Mesendoderm (in vitro differentiated cells): ENCODE measurements at regions not wholly inside any gene's neighbourhood (a gene's known extent, or its start where the extent isn't known, plus 50 kb on each side); places are given as distances from the start of the nearest gene placed in this dataset.
A peak's percentile ranks its signal among the peaks of the same experiment; 100 is the strongest.

Experiments used
- DNase-seq: peaks from one replicate; pipeline ENCODE4 v3.0.0; 2013
- H2AK5ac ChIP-seq: 2 replicates; pipeline ENCODE4 v1.6.1; 2013; ENCODE audit warnings: low read length, inconsistent platforms
- H2BK120ac ChIP-seq: 2 replicates; pipeline ENCODE4 v1.6.1; 2013; ENCODE audit warnings: low read depth, mild to moderate bottlenecking, low read length, moderate library complexity, mixed read lengths
- H2BK15ac ChIP-seq: replicated peaks from 2 replicates; pipeline ENCODE4 v1.6.1; 2013; ENCODE audit warnings: low read depth, mild to moderate bottlenecking, moderate library complexity
- H2BK5ac ChIP-seq: 2 replicates; pipeline ENCODE4 v1.6.1; 2013; ENCODE audit warnings: low read length, inconsistent platforms
- H3K18ac ChIP-seq: 2 replicates; pipeline ENCODE4 v1.6.1; 2013; ENCODE audit warnings: mild to moderate bottlenecking, low read length, mixed read lengths
- H3K23ac ChIP-seq: one replicate; pipeline ENCODE4 v1.6.1; 2013; ENCODE audit warnings: low read length
- H3K27ac ChIP-seq: 2 replicates; pipeline ENCODE4 v1.5.1; 2013; ENCODE audit warnings: low read depth, mild to moderate bottlenecking, inconsistent platforms, low read length, moderate library complexity
- H3K27me3 ChIP-seq: 2 replicates; pipeline ENCODE4 v1.6.1; 2013; ENCODE audit warnings: low read length, control low read depth, mild to moderate bottlenecking, inconsistent platforms; ENCODE audit not compliant: insufficient read depth, poor library complexity
- H3K36me3 ChIP-seq: 2 replicates; pipeline ENCODE4 v1.6.1; 2013; ENCODE audit warnings: low read length, inconsistent platforms; ENCODE audit not compliant: control insufficient read depth, insufficient read depth
- H3K4ac ChIP-seq: one replicate; pipeline ENCODE4 v1.6.1; 2013; ENCODE audit warnings: low read depth, mild to moderate bottlenecking, low read length, moderate library complexity
- H3K4me1 ChIP-seq: 2 replicates; pipeline ENCODE4 v1.6.1; 2013; ENCODE audit warnings: low read depth, low read length, inconsistent platforms; ENCODE audit not compliant: control insufficient read depth
- H3K4me2 ChIP-seq: 2 replicates; pipeline ENCODE4 v1.6.1; 2013; ENCODE audit warnings: low read length
- H3K4me3 ChIP-seq: 2 replicates; pipeline ENCODE4 v1.5.1; 2013; ENCODE audit warnings: mild to moderate bottlenecking, low read length
- H3K56ac ChIP-seq: one replicate; pipeline ENCODE4 v1.6.1; 2013; ENCODE audit warnings: low read length
- H3K79me1 ChIP-seq: 2 replicates; pipeline ENCODE4 v1.6.1; 2013; ENCODE audit warnings: low read length, inconsistent platforms
- H3K79me2 ChIP-seq: 2 replicates; pipeline ENCODE4 v1.6.1; 2013; ENCODE audit warnings: mild to moderate bottlenecking, low read length; ENCODE audit not compliant: control insufficient read depth, insufficient read depth
- H3K9ac ChIP-seq: 2 replicates; pipeline ENCODE4 v1.6.1; 2013; ENCODE audit warnings: low read length, inconsistent platforms
- H4K5ac ChIP-seq: one replicate; pipeline ENCODE4 v1.6.1; 2013; ENCODE audit warnings: low read length
- H4K8ac ChIP-seq: one replicate; pipeline ENCODE4 v1.6.1; 2013; ENCODE audit warnings: low read depth, mild to moderate bottlenecking, control low read depth, low read length, moderate library complexity
- WGBS: extraction: QIAGEN DNeasy Blood & Tissue Kit; methylation state at CpG from one replicate; pipeline ENCODE4 v1.1.7; 2013; ENCODE audit warnings: low lambda C conversion rate, missing lambda C conversion rate; ENCODE audit not compliant: insufficient coverage; ENCODE audit errors: extremely low coverage; 5-methylcytosine and 5-hydroxymethylcytosine counted together

DNA sequence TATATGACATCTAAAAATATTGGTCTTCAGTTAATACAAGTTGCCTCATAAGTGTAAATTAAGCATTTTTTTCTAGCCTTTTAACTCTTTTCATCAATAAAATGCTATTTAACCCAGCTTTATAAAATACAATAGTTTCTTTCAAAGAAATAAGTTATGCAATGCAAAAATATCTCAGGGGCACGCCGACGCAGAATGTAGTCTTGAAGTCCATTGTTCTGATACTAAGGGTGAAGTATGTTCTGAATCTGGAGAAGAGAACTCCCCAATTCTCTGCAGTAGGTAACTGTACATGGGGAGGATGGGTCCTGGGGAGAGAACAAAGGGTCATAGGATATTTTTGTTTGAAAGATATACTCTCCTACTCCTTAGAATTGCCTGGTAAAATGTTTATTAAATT is 256.6 kb upstream of the NDST4 start:
- Histone ChIP-seq H3K23ac (no peak overlapping the region), H3K79me2 (no peaks in the 10 kb centered on the region), H3K4me3 (no peak overlapping the region), H3K27ac (no peak overlapping the region), H2AK5ac (no peak overlapping the region), H4K8ac (no peak overlapping the region), H3K36me3 (no peaks in the 10 kb centered on the region), H2BK15ac (no peak overlapping the region), H3K27me3 (no peaks in the 10 kb centered on the region), H4K5ac (no peak overlapping the region), H3K9ac (no peak overlapping the region), H3K56ac (no peak overlapping the region), H3K4me1 (no peaks in the 10 kb centered on the region), H2BK120ac (no peak overlapping the region), H3K4ac (no peak overlapping the region), H3K4me2 (no peak overlapping the region), H3K79me1 (no peaks in the 10 kb centered on the region), H3K18ac (no peak overlapping the region), H2BK5ac (no peak overlapping the region)
- WGBS: no CpG with 5 or more reads among the region's 3 CpGs
- no peak for DNase-seq

DNA sequence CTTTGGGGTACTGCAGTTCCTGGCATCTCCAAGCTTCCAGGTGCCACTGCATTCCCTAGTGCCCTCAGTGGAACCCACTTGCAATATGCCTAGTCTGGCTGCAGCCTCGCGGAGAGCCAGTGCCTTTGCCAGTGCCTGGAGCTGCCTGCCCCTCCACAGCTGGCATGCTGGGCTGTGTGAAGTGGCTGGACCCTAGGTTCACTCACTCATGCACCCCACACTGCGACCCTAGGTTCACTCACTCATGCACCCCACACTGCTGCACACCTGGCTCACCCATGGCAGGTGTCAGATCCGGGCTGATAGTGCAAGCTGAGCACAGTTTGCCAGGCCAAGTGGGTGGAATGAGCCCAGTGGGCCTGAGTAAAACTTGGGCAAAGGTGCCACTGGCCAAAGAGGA is 253.0 kb upstream of the NDST4 start:
- WGBS: no CpG with 5 or more reads among the region's 4 CpGs
- no peak overlapping the region for H3K27ac ChIP-seq
- H2BK120ac ChIP-seq: no peak overlapping the region
- no peak overlapping the region for H4K5ac ChIP-seq
- H2BK15ac ChIP-seq: no peak overlapping the region
- H3K18ac ChIP-seq: no peak overlapping the region
- H3K4ac ChIP-seq: no peak overlapping the region
- no peaks in the 10 kb centered on the region for H3K79me2 ChIP-seq
- H4K8ac ChIP-seq: no peak overlapping the region
- no peaks in the 10 kb centered on the region for H3K27me3 ChIP-seq
- H2AK5ac ChIP-seq: no peak overlapping the region
- H3K9ac ChIP-seq: no peak overlapping the region
- no peaks in the 10 kb centered on the region for H3K79me1 ChIP-seq
- H3K4me2 ChIP-seq: no peak overlapping the region
- no peak for DNase-seq
- no peak overlapping the region for H3K56ac ChIP-seq
- H3K36me3 ChIP-seq: no peaks in the 10 kb centered on the region
- H2BK5ac ChIP-seq: no peak overlapping the region
- H3K23ac ChIP-seq: no peak overlapping the region
- no peaks in the 10 kb centered on the region for H3K4me1 ChIP-seq
- no peak overlapping the region for H3K4me3 ChIP-seq

DNA sequence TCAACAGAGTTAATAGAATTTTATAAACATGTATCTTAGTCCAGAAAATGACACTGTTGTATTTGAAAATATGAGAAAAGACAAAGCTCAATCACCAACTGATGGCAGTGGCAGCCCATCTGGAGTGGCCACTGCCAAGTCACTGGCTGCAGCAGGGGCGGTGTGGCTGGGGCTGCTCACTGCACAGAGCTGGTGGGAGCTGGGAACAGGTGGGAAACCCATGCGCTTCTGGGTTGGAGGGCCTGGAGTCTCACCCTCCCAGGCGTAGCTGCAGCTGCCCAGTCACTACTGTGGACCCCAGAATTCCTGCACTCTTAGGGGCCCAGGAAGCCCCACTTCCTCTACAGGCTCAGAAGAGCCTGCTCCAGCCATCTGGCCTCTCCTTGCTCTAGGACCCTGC is 251.8 kb upstream of the NDST4 start:
- Histone ChIP-seq H3K56ac (no peak overlapping the region), H4K5ac (no peak overlapping the region), H3K9ac (no peak overlapping the region), H3K4ac (no peak overlapping the region), H2AK5ac (no peak overlapping the region), H3K4me2 (no peak overlapping the region), H3K27ac (no peak overlapping the region), H3K4me3 (no peak overlapping the region), H3K23ac (no peak overlapping the region), H2BK5ac (no peak overlapping the region), H2BK15ac (no peak overlapping the region), H3K79me2 (no peaks in the 10 kb centered on the region), H3K18ac (no peak overlapping the region), H3K27me3 (no peaks in the 10 kb centered on the region), H3K4me1 (no peaks in the 10 kb centered on the region), H4K8ac (no peak overlapping the region), H3K79me1 (no peaks in the 10 kb centered on the region), H3K36me3 (no peaks in the 10 kb centered on the region), H2BK120ac (no peak overlapping the region)
- DNase-seq: no peak
- WGBS: no CpG with 5 or more reads among the region's 3 CpGs

- H3K18ac ChIP-seq: no peak overlapping the region
- H3K56ac ChIP-seq: no peak overlapping the region
- H3K23ac ChIP-seq: no peak overlapping the region
- no peak overlapping the region for H3K4me2 ChIP-seq
- H2AK5ac ChIP-seq: no peak overlapping the region
- DNase-seq: no peak
- no peaks in the 10 kb centered on the region for H3K79me2 ChIP-seq
- no peak overlapping the region for H2BK120ac ChIP-seq
- H3K27ac ChIP-seq: no peak overlapping the region
- H3K4me3 ChIP-seq: no peak overlapping the region
- no peaks in the 10 kb centered on the region for H3K36me3 ChIP-seq
- H3K27me3 ChIP-seq: no peaks in the 10 kb centered on the region
- H4K5ac ChIP-seq: no peak overlapping the region
- no peak overlapping the region for H3K9ac ChIP-seq
- no peak overlapping the region for H4K8ac ChIP-seq
- H3K4ac ChIP-seq: no peak overlapping the region
- no peaks in the 10 kb centered on the region for H3K79me1 ChIP-seq
- H3K4me1 ChIP-seq: no peaks in the 10 kb centered on the region
- no peak overlapping the region for H2BK15ac ChIP-seq
- H2BK5ac ChIP-seq: no peak overlapping the region
Measured at GRCh38 chr4:115361781-115362180, 248.4 kb upstream of the NDST4 start.

GRCh38 chr4:115360431-115360830 is 247.0 kb upstream of the NDST4 start:
- Histone ChIP-seq H4K8ac (no peak overlapping the region), H3K9ac (no peak overlapping the region), H3K36me3 (no peaks in the 10 kb centered on the region), H4K5ac (no peak overlapping the region), H3K56ac (no peak overlapping the region), H2BK120ac (no peak overlapping the region), H3K79me2 (no peaks in the 10 kb centered on the region), H2BK5ac (no peak overlapping the region), H3K18ac (no peak overlapping the region), H3K27ac (no peak overlapping the region), H3K79me1 (no peaks in the 10 kb centered on the region), H3K4me1 (no peaks in the 10 kb centered on the region), H3K27me3 (no peaks in the 10 kb centered on the region), H3K4me2 (no peak overlapping the region), H2AK5ac (no peak overlapping the region), H3K4ac (no peak overlapping the region), H2BK15ac (no peak overlapping the region), H3K4me3 (no peak overlapping the region), H3K23ac (no peak overlapping the region)
- DNase-seq: no peak
- no CpG with 5 or more reads among the region's 2 CpGs for WGBS

DNA sequence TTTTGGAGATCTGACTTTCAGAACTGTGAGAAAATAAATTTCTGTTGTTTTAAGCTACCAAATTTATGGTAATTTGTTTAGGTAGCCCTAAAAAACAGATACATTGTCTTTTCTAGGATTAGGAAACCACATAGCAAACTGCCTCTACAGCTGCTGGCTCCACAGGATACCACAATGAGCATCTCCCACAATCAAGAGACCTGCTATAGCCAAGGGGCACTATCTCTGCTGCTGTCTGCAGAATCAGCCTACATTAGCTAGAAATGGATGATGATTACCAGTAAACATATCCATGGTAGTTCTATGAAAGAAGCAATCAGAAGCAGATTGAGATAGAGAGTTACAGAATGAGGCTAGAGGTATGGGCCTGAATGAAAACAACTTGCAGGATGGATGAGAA is 244.4 kb upstream of the NDST4 start:
- peak; percentile 44 for DNase-seq
- no peak overlapping the region for H3K4me2 ChIP-seq

More for the DNA sequence above, 244.4 kb upstream of the NDST4 start:
- no peaks in the 10 kb centered on the region for H3K79me1 ChIP-seq
- no peak overlapping the region for H3K18ac ChIP-seq
- no peak overlapping the region for H3K27ac ChIP-seq
- no peak overlapping the region for H2BK5ac ChIP-seq
- no peaks in the 10 kb centered on the region for H3K79me2 ChIP-seq
- no peak overlapping the region for H2AK5ac ChIP-seq
- H4K5ac ChIP-seq: no peak overlapping the region
- no peak overlapping the region for H4K8ac ChIP-seq
- no peak overlapping the region for H3K23ac ChIP-seq
- H3K27me3 ChIP-seq: no peaks in the 10 kb centered on the region
- no peaks in the 10 kb centered on the region for H3K36me3 ChIP-seq
- no peak overlapping the region for H3K9ac ChIP-seq
- H2BK120ac ChIP-seq: no peak overlapping the region
- no peaks in the 10 kb centered on the region for H3K4me1 ChIP-seq
- H3K4ac ChIP-seq: no peak overlapping the region
- no peak overlapping the region for H3K4me3 ChIP-seq
- H2BK15ac ChIP-seq: no peak overlapping the region
- H3K56ac ChIP-seq: no peak overlapping the region
